ENCODE measurements at regions not wholly inside any gene's neighbourhood (a gene's known extent, or its start where the extent isn't known, plus 50 kb on each side); places are given as distances from the start of the nearest gene placed in this dataset.

DNA sequence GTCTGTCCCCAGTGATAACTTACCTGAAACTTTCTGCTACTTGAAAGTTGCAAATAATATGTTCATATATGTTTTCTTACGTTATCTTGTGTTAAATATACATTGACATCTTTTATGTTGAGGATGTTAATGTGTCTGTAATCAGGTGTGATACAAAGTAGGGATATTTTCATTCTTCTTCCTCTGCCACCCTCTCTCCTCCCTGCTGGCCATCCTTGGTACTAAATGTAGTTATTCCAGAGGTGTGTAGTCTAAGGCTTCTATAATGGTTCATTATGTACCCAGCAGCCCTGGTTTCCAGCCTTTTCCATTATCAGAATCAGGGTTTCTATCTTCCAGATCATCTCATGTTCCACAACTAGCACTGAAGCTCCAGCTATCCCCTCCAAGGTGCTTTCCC lies 606.7 kb upstream of the KLHL1 start:
- no peak for DNase-seq (ENCODE audit: low read depth in 4 of 4, low spot score in 3 of 4)

DNA sequence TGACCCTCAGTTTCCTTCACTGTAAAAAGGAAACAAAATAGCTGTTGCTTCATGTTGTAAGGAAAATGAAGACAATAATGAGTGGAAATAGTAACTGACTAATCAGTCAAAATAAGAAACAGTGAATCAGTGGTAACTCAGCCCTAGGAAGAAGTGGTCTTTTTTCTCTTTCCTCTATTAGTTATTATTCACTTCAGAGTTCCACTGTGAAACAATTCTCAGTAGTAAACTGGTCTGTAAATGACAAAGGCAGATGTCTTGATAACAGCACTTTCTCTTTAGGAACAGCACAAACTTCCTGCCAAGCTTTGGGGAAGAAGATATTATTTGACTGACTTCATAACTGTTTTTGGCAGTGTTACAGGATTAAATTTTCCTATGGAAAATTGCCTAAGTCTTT lies 600.5 kb upstream of the KLHL1 start:
- no peak for DNase-seq (ENCODE audit: low read depth in 4 of 4, low spot score in 3 of 4)

DNA sequence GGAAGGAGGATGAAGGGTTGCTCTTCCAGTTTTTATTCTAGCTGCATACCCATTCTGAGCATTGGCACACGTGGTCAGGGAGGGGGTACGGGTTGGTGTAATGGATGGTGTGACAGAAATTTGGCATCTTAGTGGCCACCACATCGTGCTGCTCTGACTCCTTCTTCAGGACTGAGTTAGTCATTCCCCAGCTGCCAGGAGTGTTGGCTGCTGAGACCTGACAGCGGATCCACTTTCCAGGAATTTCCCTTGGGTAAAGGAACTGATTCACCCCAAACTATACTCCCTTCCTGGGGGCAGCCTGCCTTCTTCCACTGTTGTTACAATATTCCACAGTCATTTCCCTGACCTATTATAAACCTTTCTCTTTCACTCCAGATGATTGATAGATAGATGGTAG lies 595.5 kb upstream of the KLHL1 start:
- DNase-seq (ENCODE audit: low read depth in 4 of 4, low spot score in 3 of 4), result no peak

DNA sequence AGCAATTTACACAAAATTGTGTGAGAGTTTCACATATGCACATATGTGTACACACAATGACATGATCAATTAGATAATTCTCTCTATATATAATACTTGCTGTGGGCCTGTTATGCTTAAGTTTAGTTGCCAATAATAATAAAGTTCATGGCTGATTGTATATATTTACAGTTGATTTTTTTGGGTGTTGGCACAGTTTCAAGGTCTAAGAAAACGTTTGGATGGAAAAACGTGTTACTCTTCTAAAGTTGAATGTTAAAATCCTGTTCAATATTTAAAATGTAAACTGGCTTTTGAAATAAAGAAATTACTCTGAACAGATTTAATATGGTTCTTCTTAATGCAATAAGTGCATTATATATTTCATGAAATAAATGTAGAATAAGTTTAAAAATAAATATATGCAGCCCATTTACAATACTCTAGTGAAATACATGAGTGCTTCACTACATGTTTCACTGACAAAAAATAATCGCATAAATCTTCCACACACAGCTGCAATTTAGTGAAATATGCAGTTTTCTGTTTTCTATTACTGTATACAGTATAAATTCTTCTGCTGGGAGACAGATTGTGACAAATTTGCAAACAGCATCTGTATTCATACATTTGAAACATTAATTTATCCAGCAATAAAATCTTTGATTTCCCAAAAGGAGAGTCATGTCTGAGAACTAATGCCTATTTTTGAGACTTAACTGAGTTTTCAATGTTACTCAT lies 586.9 kb upstream of the KLHL1 start:
- no peak for DNase-seq (ENCODE audit: low read depth in 4 of 4, low spot score in 3 of 4)

DNA sequence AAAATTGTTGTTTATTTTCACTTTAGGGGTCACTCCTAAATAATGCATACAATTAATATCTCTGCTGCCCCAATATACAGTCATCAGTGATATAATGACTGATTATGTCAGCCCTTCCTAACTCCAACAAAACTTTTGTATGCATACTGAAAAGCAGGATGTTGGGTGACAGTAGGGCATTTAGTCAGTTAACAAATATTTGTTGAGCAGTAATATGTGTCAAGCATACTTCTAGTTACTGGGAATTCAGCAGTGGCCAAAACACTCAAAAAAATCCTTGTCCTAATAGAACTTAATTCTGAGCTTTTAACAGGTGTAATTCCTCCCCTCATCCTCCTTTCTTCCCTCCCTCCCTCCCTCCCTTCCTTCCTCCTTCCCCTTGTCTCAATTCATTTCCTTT lies 560.7 kb upstream of the KLHL1 start:
- no peak for DNase-seq (ENCODE audit: low read depth in 4 of 4, low spot score in 3 of 4)

DNA sequence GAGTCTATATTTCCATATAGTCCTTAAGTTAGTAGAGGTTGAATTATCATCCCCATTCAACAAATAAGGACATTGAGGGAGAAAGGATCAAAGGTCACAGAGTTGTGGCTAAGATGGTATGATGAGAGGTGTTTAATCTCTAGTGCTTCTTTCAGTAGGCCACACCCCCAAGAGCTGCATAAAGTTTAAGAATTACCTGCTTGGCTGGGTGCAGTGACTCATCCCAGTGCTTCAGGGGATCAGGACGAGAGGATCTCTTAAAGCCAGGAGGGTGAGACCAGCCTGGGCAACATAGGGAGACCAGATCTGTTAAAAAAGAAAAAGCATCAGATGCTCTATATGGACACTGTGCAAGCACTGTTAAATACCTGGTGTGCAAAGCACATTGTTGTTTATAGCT lies 560.0 kb upstream of the KLHL1 start:
- DNase-seq (ENCODE audit: low read depth in 4 of 4, low spot score in 3 of 4), result no peak

DNA sequence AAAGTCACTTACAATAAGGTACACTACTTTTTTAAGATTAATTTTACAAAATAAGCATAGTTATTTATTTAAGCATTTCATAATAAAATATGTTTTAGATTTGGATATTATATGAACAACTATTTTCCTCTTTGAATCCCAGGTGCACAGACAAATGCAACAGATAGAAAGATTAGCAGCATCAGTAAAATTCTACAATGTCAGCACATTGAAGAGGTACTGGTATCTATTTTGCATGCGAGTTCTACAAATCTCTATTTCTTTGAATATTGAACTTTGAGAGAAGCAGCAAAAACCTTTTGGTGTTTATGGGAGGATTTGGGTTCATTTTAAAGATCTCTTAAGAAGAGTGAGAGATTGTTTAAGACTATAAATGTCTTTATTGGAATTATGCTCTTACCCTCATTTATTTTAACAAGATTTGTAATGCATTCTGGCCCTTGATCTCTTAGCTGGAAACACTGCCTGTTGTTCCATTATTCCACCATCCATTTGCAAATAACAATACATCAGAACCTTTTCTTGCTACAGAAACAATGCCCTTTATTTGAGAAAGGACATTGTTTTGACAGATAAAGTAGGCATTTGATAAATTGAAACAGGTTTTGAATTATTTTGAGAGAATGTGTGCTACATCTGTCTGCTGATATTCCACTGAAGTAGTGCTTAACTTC lies 558.8 kb upstream of the KLHL1 start:
- no peak for DNase-seq (ENCODE audit: low read depth in 4 of 4, low spot score in 3 of 4)

DNA sequence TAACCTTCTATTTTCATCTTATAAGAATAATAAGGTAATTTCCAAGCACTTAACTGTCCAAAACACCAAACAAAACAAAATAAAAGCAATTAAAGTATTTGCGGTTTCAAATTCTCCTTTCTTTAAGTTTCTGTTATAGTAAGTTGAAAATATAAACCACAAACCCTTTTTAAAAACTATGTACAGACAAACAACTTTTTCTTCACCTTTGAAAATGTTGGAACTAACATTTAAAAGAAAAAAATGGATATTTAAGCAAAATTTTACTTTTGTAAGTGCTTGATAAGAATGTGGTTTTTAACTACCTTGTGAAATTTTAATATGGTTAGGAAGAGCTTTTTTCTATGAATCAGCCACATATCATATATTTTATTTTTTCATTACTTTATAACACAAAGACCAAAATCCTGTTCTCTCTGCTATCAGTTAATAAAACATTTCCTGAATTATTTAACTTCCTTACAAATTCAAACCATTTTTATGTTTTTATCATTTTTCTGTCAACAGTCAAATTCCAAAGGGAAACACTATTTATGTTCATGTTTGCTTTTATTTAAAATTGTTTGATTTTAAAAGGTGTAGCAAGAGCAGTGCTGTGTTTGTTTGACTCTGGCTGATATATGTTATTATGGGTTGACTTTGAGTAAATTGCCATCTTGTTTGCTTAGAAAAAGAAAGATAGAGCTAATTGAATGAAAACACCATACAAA lies 554.1 kb upstream of the KLHL1 start:
- no peak for DNase-seq (ENCODE audit: low read depth in 4 of 4, low spot score in 3 of 4)

DNA sequence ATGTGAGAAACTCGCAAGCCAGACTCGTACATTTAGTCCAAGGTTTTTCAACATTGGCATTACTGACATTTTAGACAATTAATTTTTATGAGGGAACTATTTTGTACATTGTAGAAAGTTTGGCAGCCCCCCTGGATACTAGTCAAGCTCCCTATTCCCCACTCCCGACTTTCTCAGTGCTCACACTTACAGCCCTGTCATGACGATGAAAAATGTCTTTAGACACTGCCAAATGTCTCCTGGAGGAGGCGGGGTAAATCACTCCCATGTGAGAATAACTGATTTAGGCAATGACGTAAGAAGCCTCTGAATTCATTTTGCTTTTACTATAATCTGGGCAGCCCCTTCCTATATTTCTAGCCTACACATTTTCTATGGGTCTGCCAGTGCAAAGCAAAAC lies 535.8 kb upstream of the KLHL1 start:
- DNase-seq (ENCODE audit: low read depth in 4 of 4, low spot score in 3 of 4), result no peak

DNA sequence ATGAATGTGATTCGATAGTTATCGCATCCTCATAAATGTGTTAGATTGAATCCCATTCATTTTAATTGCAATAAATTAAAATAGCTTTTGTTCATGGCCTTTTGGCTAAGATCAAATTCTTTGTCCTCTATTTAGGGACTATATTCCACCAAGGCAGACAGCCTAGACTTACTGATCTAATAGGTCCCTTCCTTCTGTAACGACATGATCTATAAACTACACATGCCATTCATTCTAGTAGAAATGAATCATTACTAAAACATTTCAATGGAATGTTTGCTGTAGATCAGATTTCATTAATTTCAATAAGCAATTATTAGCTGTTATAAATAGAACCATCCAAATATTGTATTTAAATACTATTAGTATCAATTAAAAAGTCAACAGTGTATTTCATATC lies 526.6 kb upstream of the KLHL1 start:
- no peak for DNase-seq (ENCODE audit: low read depth in 4 of 4, low spot score in 3 of 4)

DNA sequence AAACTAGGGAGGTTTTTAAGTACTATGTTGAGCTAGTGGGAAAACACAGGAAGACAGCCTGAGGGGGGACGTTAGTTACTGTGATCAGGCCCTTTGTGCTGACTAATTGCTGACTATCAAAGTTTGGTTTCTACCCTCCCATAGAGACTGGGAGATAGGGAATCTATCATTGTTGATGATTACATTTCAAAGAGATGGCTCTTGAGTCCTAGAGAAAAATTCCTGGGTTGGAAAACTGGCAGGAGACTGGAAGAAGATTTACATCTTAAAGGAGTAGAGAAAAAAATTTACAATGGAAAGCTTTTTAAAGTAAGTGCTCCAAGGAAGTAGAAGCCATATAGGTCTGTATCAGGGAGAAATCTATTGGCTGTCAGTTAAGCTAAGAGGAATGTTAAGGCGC lies 522.0 kb upstream of the KLHL1 start:
- DNase-seq (ENCODE audit: low read depth in 4 of 4, low spot score in 3 of 4), result no peak

DNA sequence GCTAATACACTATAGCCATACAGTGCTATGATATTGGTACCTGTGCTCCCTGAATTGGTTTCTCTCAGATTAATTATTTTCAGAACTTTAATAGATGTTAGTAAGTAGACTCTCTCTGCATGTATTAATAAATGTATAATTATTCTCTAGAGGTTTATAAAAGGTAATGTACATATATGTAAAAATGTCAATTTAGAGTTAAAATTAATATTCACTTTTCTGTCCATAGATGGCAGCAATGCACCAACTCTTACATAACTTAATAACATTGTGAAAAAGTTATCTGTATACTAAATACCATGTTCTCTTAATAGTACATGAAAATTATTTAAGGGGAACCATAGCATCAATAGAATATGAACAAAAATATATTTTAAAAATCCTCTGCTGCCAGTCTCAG lies 515.0 kb upstream of the KLHL1 start:
- DNase-seq (ENCODE audit: low read depth in 4 of 4, low spot score in 3 of 4), result no peak

DNA sequence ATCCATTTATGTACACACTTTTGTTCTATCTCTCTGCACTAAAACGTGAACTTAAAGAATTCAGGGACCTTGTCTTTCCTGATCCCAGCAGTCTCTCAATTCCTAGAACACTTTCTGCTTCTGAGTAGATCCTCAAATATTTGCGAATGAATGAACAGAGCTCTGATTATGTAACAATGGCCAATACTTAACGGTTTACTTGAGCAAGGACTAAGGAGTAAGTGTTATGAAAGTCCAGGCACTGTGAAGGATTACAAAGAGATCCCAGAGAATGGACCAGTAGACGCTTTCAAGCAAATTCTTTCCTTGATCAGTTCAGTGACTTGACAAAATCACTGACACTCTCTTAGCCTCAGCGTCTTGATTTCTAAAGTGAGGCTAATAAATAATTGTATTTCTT lies 514.5 kb upstream of the KLHL1 start:
- DNase-seq (ENCODE audit: low read depth in 4 of 4, low spot score in 3 of 4), result no peak

DNA sequence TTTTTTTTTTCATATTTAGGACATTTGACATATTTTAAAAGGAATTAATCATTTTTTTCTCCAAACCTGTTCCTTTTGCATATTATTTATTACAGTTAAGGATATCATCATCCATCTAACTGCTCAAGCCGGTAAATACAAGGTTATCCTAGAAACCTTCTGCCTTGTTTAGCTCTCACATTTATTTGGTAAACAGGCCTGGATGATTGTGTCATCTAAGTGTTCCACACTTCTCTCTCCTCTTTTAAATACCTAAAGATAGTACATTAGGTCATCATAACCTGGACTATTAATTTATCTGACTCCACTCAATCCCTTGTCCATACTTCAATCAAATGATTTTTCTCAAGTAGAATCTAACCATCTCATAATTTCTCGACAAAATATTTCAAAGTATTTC lies 511.7 kb upstream of the KLHL1 start:
- DNase-seq (ENCODE audit: low read depth in 4 of 4, low spot score in 3 of 4), result no peak

DNA sequence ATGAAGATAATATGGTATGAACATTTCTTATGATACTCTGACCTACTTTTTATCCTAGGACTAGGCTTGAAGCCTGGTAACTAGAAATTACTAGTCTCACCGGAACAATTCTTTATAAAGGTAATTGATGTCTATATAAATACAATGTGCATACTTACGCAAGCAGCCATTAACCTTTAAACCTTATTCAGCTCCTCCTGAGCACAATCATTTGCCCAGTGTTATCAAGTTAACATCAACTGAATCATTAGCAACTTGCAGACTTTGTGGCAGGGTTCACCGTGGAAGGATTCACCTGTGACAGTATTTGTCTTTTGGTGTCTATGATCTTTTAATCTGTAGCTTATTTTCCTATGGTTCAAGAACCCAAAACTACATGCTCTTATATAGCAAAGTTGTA lies 508.6 kb upstream of the KLHL1 start:
- no peak for DNase-seq (ENCODE audit: low read depth in 4 of 4, low spot score in 3 of 4)

DNA sequence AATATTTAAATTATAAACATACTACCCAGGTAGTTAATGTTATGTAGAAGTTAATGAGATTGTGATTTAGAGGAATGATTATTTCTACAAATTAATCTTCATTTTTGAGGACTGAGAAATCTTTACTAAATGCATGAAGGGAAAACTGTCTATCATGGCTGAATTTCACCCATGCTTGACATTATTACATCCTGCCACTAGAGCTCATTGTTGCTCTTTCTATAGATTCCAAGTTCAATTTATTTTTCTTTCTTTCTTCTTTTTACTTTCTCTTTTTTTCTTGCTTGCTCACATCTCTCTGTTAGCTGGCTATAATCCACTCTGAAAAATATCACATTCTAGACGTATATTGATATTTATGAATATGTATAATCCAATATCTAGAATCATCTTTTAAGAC lies 505.0 kb upstream of the KLHL1 start:
- no peak for DNase-seq (ENCODE audit: low read depth in 4 of 4, low spot score in 3 of 4)

DNA sequence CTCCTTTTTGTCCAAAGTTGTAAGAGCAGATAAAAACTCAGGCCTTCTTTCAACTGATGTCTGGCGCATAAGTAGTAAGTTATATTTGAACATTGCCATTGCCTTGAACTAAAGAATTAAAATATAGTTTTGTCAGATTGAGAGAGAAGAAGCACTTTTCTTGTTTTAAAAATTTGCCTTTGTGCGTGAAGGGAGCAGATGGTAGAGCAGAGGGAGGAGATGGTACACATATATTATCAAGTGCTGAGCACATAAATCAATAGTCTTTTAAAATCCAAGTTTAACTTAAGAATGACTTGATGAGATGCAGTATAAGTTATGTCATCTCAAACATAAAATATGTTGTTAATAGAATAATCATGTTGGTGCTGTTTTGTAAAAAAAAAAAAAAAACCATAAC lies 504.6 kb upstream of the KLHL1 start:
- DNase-seq (ENCODE audit: low read depth in 4 of 4, low spot score in 3 of 4), result no peak

DNA sequence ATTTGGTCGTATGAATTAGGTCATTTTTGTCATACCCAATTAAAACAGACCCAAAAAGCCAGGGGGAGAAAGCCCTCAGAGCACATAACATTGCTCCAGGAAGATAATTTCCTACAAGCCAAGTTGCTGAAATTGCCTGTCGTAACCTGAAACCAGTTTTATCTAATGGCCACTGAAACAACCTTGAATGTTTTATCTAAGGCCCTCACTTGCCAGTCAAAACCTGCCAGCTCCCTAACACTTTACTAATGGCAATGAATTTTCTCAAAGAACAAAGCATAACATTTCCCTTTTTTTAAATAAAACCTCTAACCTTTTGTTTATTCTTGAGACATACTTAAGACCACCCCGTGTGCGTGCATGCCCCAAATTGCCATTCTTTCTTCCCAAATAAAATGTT lies 496.2 kb upstream of the KLHL1 start:
- DNase-seq (ENCODE audit: low read depth in 4 of 4, low spot score in 3 of 4), result no peak

DNA sequence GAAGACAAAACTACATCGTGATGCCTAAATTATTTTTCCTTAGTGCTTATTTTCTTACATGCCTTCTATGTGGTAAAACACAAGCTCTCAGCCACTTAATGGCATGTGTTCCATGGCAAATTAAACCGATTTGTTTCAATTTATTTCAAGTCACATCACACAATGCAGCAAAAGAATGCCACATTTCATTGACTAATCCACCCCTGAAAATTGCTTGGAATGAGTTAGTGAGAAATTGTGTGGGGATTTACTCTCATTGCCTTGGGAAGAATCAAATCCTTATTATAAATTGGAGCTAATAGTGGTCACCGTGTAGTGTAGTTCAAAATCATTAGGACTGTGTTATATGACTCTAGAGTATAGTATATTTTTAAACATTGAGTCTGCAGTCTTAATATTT lies 485.5 kb upstream of the KLHL1 start:
- DNase-seq (ENCODE audit: low read depth in 4 of 4, low spot score in 3 of 4), result no peak

DNA sequence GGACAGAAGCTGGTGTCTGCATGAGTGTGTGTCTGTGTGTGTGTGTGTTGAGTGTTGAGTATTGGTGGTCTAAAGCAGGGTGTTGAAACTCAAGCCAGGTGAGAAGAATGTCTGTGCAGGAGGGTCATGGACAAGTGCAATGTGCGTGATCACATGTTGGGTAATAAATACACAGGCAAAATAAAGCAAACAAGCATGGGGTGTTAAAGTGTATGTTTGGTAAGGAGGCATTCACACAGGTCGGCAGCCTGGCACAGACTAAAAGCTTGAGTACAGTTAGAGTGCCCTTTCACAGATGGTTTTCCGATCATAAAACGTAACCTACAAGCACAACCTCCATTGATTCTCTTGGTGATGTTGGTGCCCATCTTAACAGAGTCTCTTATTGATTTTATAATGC lies 476.9 kb upstream of the KLHL1 start:
- no peak for DNase-seq (ENCODE audit: low read depth in 4 of 4, low spot score in 3 of 4)

DNA sequence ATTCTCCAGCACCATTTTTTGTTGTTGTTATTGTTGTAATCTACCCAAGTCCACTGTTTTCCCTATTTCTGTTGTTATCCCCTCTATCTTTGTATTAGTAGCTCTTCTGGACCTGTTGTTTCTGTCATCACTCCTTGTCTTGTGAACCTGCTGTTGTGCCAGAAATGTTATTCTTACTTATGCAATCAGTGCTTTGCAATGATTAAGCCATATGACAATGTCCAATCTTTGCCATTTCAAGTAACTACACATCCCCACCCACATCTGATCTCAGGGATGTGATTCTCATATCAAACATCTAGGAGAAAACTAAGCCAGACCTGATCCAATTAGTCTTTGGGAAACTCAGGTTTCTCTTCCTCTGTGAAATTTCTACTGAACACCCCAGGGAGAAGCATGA lies 472.6 kb upstream of the KLHL1 start:
- no peak for DNase-seq (ENCODE audit: low read depth in 4 of 4, low spot score in 3 of 4)

DNA sequence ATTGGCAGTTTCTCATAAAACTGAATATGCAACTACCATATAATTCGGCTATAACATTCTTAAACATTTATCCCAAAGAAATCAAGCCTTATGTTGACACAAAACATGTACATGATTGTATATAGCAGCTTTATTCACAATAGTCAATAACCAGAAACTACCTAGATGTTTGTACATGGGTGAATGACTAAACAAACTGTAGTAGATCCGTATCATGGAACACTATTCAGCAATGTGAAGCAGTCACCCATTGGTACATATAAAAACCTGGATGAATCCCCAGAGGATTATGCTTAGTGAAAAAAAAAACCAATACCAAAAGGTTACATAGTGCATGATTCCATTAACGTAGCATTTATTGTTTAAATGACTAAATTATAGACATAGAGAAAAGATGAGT lies 471.7 kb upstream of the KLHL1 start:
- DNase-seq (ENCODE audit: low read depth in 4 of 4, low spot score in 3 of 4), result no peak

Measured in right renal pelvis (tissue), 4 donors.